Right ventricle myocardium inferior (tissue), 1 donor: ENCODE measurements at regions not wholly inside any gene's neighbourhood (a gene's known extent, or its start where the extent isn't known, plus 50 kb on each side); places are given as distances from the start of the nearest gene placed in this dataset.

ENCODE experiments used
- ATAC-seq: fragments of 200-7000 bp; cut with Tn5 transposase; one replicate; pipeline ENCODE4 v1.9.1; 2020; ENCODE audit warnings: mild to moderate bottlenecking, moderate library complexity
- DNase-seq: peaks from one replicate; pipeline ENCODE4 v3.0.0; 2021; ENCODE audit errors: missing footprints
- intact Hi-C: fragments of 100-400 bp; cut with DNase I; formaldehyde crosslinking; loops from one replicate; pipeline ENCODE4 v1.11.0; 2022
- donor health status: DM: no; HTN: yes; CAD: no; lungs with severe emphysema.

GRCh38 chr18:30929718-30930117, 112.8 kb downstream of the DSC3 start:
- DNase-seq (no peak), ATAC-seq (no peak)
- intact Hi-C loops: no loop called here

- intact Hi-C loops: no loop called here
- no peak for ATAC-seq
Observed at GRCh38 chr18:30929065-30929464, 113.5 kb downstream of the DSC3 start.

GRCh38 chr18:30927517-30928075, 114.9 kb downstream of the DSC3 start:
- ATAC-seq (no peak), DNase-seq (no peak)
- intact Hi-C loops: no loop called here

More at GRCh38 chr18:30929065-30929464, 113.5 kb downstream of the DSC3 start:
- DNase-seq: no peak

- DNase-seq: no peak
- intact Hi-C loops: no loop called here
- ATAC-seq: no peak
Observed at GRCh38 chr18:30927042-30927441, 115.5 kb downstream of the DSC3 start.

GRCh38 chr18:30925795-30926194, 116.7 kb downstream of the DSC3 start:
- intact Hi-C loops: no loop called here
- DNase-seq (no peak), ATAC-seq (no peak)

GRCh38 chr18:30920757-30921156, 121.8 kb downstream of the DSC3 start:
- no peak for DNase-seq
- no peak for ATAC-seq
- intact Hi-C loops: no loop called here

GRCh38 chr18:30920351-30920750, 122.2 kb downstream of the DSC3 start:
- no peak for DNase-seq
- ATAC-seq: no peak

GRCh38 chr18:30917651-30918050, 124.9 kb downstream of the DSC3 start:
- no peak for DNase-seq
- no peak for ATAC-seq
- intact Hi-C loops: no loop called here

More at GRCh38 chr18:30920351-30920750, 122.2 kb downstream of the DSC3 start:
- intact Hi-C loops: no loop called here

- ATAC-seq (no peak), DNase-seq (no peak)
- intact Hi-C loops: no loop called here
Observed at GRCh38 chr18:30915336-30915988, 127.1 kb downstream of the DSC3 start.

GRCh38 chr18:30908381-30908780, 134.2 kb downstream of the DSC3 start:
- ATAC-seq (no peak), DNase-seq (no peak)
- intact Hi-C loops: no loop called here

- intact Hi-C loops: no loop called here
- no peak for DNase-seq
- ATAC-seq: no peak
Observed at GRCh38 chr18:30903566-30903965, 139.0 kb downstream of the DSC3 start.

- intact Hi-C loops: no loop called here
- no peak for ATAC-seq
- no peak for DNase-seq
Observed at GRCh38 chr18:30889519-30890301, 152.8 kb downstream of the DSC3 start.

- ATAC-seq (no peak), DNase-seq (no peak)
- intact Hi-C loops: no loop called here
Observed at GRCh38 chr18:30888344-30888743, 154.2 kb downstream of the DSC3 start.

GRCh38 chr18:30886998-30887397, 155.5 kb downstream of the DSC3 start:
- DNase-seq (no peak), ATAC-seq (no peak)
- intact Hi-C loops: no loop called here

GRCh38 chr18:30870466-30870865, 172.1 kb downstream of the DSC3 start:
- intact Hi-C loops: no loop called here
- ATAC-seq: no peak
- DNase-seq: no peak

- ATAC-seq (peak; percentile 72), DNase-seq (no peak)
- intact Hi-C loops: no loop called here
Observed at GRCh38 chr18:30862900-30863299, 179.6 kb downstream of the DSC3 start.

GRCh38 chr18:30860741-30861140, 181.8 kb downstream of the DSC3 start:
- ATAC-seq: no peak

GRCh38 chr18:30859036-30859435, 183.5 kb downstream of the DSC3 start:
- DNase-seq: no peak
- intact Hi-C loops: no loop called here
- no peak for ATAC-seq

More at GRCh38 chr18:30860741-30861140, 181.8 kb downstream of the DSC3 start:
- DNase-seq: no peak
- intact Hi-C loops: no loop called here

GRCh38 chr18:30858560-30858959, 184.0 kb downstream of the DSC3 start:
- intact Hi-C loops: no loop called here
- DNase-seq: no peak
- no peak for ATAC-seq

GRCh38 chr18:30855762-30856161, 186.8 kb downstream of the DSC3 start:
- no peak for DNase-seq
- no peak for ATAC-seq
- intact Hi-C loops: no loop called here
